ENCODE measurements at regions not wholly inside any gene's neighbourhood (a gene's known extent, or its start where the extent isn't known, plus 50 kb on each side); places are given as distances from the start of the nearest gene placed in this dataset.

DNA sequence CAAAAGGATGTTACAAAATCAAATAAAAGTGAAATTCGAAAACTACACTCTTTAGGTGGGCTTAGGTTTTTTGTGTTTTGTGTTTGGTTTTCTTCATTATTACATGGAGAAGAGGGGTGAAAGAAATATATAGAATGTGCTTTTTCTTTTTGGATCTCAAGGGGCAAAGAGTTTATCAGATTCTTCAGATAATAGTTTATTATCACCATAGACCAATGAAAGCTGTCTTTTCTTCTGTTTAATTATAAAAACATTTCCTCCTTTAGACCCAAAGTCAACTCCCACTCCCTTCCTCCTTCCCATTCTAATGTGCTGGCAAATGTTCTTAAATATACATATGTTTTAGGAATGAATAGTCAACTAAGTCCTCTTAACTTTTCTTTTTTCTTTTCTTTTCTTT is 167.6 kb downstream of the AKR1D1 start:
- H3K4me1 ChIP-seq (ENCODE audit: control insufficient read depth in 1 of 2, insufficient read depth in 2 of 2, low read depth in 1 of 2, low read length in 1 of 2) = peaks cover 0 to 3% of the 10 kb centered on the region in 2 experiments; a peak in 2 of 4 replicates
- no peaks in the 10 kb centered on the region for H3K36me3 ChIP-seq (replicated peaks in 1 of 2; ENCODE audit: control insufficient read depth in 1 of 2, insufficient read depth in 2 of 2, low read length in 1 of 2)
- DNase-seq = no peak
- POLR2A ChIA-PET = no interaction called here
- 0 out of 2 replicates have a peak, but pooled peaks cover 6% of the 10 kb centered on the region for H3K9me2 ChIP-seq
- 5% methylated on average over 1 of the region's 1 CpG for WGBS (ENCODE audit: low lambda C conversion rate)
- H3K9ac ChIP-seq = no peak overlapping the region
- H3K79me2 ChIP-seq (ENCODE audit: insufficient read depth) = no peaks in the 10 kb centered on the region
- no peak overlapping the region for H3K4me3 ChIP-seq (ENCODE audit: low read depth in 2 of 2, low read length in 1 of 2)
- no peak overlapping the region for H2AFZ ChIP-seq (ENCODE audit: low read depth)
- CTCF ChIA-PET = no interaction called here
- no peaks in the 10 kb centered on the region for H3K27me3 ChIP-seq (ENCODE audit: insufficient read depth)
- no peaks in the 10 kb centered on the region for H4K20me1 ChIP-seq (ENCODE audit: insufficient read depth)
- H3K27ac ChIP-seq (ENCODE audit: low read depth in 2 of 2, low read length in 1 of 2) = no peak overlapping the region
- H3F3A ChIP-seq (replicated peaks; ENCODE audit: insufficient read depth) = no peaks in the 10 kb centered on the region
- no peak for TF ChIP-seq SIN3A (IDR thresholded peaks at IDR 0.05; ENCODE audit: borderline replicate concordance, low read depth, low read length)
- TF ChIP-seq POLR2AphosphoS5 (IDR thresholded peaks at IDR 0.05; ENCODE audit: low read depth, low read length) = no peak
- no peak for TF ChIP-seq MXI1 (IDR thresholded peaks at IDR 0.05; ENCODE audit: low read depth, low read length)
- TF ChIP-seq, protein P1, sequence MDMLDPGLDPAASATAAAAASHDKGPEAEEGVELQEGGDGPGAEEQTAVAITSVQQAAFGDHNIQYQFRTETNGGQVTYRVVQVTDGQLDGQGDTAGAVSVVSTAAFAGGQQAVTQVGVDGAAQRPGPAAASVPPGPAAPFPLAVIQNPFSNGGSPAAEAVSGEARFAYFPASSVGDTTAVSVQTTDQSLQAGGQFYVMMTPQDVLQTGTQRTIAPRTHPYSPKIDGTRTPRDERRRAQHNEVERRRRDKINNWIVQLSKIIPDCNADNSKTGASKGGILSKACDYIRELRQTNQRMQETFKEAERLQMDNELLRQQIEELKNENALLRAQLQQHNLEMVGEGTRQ (IDR thresholded peaks at IDR 0.05; ENCODE audit: borderline replicate concordance, low read depth, low read length) = no peak
- TF ChIP-seq, protein P2, sequence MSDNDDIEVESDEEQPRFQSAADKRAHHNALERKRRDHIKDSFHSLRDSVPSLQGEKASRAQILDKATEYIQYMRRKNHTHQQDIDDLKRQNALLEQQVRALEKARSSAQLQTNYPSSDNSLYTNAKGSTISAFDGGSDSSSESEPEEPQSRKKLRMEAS (IDR thresholded peaks at IDR 0.05; ENCODE audit: low read depth) = no peak
- TF ChIP-seq TEAD4 (IDR thresholded peaks at IDR 0.05; ENCODE audit: borderline replicate concordance, insufficient read depth) = no peak
- no peak for TF ChIP-seq NRF1 (IDR thresholded peaks at IDR 0.05; ENCODE audit: low read depth, low read length)
- TF ChIP-seq, protein P3, sequence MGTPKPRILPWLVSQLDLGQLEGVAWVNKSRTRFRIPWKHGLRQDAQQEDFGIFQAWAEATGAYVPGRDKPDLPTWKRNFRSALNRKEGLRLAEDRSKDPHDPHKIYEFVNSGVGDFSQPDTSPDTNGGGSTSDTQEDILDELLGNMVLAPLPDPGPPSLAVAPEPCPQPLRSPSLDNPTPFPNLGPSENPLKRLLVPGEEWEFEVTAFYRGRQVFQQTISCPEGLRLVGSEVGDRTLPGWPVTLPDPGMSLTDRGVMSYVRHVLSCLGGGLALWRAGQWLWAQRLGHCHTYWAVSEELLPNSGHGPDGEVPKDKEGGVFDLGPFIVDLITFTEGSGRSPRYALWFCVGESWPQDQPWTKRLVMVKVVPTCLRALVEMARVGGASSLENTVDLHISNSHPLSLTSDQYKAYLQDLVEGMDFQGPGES (IDR thresholded peaks at IDR 0.05; ENCODE audit: low read depth, low read length) = no peak
- no peak for TF ChIP-seq JUND (IDR thresholded peaks at IDR 0.05)
- no peak for TF ChIP-seq RCOR1 (IDR thresholded peaks at IDR 0.05; ENCODE audit: low read length)
- TF ChIP-seq, protein P4, sequence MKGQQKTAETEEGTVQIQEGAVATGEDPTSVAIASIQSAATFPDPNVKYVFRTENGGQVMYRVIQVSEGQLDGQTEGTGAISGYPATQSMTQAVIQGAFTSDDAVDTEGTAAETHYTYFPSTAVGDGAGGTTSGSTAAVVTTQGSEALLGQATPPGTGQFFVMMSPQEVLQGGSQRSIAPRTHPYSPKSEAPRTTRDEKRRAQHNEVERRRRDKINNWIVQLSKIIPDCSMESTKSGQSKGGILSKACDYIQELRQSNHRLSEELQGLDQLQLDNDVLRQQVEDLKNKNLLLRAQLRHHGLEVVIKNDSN (IDR thresholded peaks at IDR 0.05; ENCODE audit: borderline replicate concordance, low read depth) = no peak
- peaks cover 8% of the 10 kb centered on the region; the same call in 1 of the 2 replicates for H3K9me3 ChIP-seq
- no peak overlapping the region for H3K4me2 ChIP-seq

DNA sequence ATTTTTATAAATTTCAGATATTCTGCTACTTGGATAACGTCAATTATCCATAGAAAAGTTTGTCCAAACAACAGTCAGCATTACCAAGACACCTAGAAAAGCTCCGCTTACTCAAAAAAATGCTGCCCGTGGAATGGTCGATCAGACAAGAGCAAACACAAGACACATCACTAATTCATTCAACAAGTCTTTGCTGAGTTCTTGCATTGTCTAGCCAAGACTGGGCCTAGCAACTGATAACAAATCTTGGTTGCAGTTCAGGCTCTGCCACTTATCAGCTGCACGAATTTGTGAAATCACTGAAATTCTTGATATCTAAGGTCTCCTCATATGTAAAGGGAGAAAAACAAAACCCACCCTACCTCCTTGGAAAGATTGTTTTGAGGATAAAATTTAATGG is 168.3 kb downstream of the AKR1D1 start:
- H3K9me3 ChIP-seq = peaks cover 8% of the 10 kb centered on the region; the same call in 1 of the 2 replicates
- no peaks in the 10 kb centered on the region for H3F3A ChIP-seq (replicated peaks; ENCODE audit: insufficient read depth)
- no peak for DNase-seq
- no peaks in the 10 kb centered on the region for H4K20me1 ChIP-seq (ENCODE audit: insufficient read depth)
- peaks cover 0 to 3% of the 10 kb centered on the region in 2 experiments; a peak in 2 of 4 replicates for H3K4me1 ChIP-seq (ENCODE audit: control insufficient read depth in 1 of 2, insufficient read depth in 2 of 2, low read depth in 1 of 2, low read length in 1 of 2)
- 0 out of 2 replicates have a peak, but pooled peaks cover 6% of the 10 kb centered on the region for H3K9me2 ChIP-seq
- no peak overlapping the region for H3K4me3 ChIP-seq (ENCODE audit: low read depth in 2 of 2, low read length in 1 of 2)
- no peaks in the 10 kb centered on the region for H3K27me3 ChIP-seq (ENCODE audit: insufficient read depth)
- H3K79me2 ChIP-seq (ENCODE audit: insufficient read depth) = no peaks in the 10 kb centered on the region
- H3K36me3 ChIP-seq (replicated peaks in 1 of 2; ENCODE audit: control insufficient read depth in 1 of 2, insufficient read depth in 2 of 2, low read length in 1 of 2) = no peaks in the 10 kb centered on the region
- ChIA-PET CTCF (no interaction called here), POLR2A (no interaction called here)
- 41% methylated on average over 5 of the region's 5 CpGs for WGBS (ENCODE audit: low lambda C conversion rate)
- no peak overlapping the region for H2AFZ ChIP-seq (ENCODE audit: low read depth)
- no peak overlapping the region for H3K4me2 ChIP-seq
- H3K27ac ChIP-seq (ENCODE audit: low read depth in 2 of 2, low read length in 1 of 2) = no peak overlapping the region
- H3K9ac ChIP-seq = no peak overlapping the region
- TF ChIP-seq CHD2 (IDR thresholded peaks at IDR 0.05; ENCODE audit: low read length, partially characterized antibody) = no peak
- no peak for TF ChIP-seq REST (IDR thresholded peaks at IDR 0.05; ENCODE audit: low read depth, low read length)
- no peak for TF ChIP-seq PBX3 (IDR thresholded peaks at IDR 0.05)
- no peak for TF ChIP-seq SMC3 (IDR thresholded peaks at IDR 0.05; ENCODE audit: low read depth, low read length)
- no peak for TF ChIP-seq FOSL2 (IDR thresholded peaks at IDR 0.05; ENCODE audit: borderline replicate concordance, low read depth)
- no peak for TF ChIP-seq FOXM1 (IDR thresholded peaks at IDR 0.05; ENCODE audit: low read depth)
- TF ChIP-seq POLR2AphosphoS5 (IDR thresholded peaks at IDR 0.05; ENCODE audit: low read depth, low read length) = no peak
- no peak for TF ChIP-seq FOXJ3 (CRISPR knock-in tag; IDR thresholded peaks at IDR 0.05)
- no peak for TF ChIP-seq RXRA (IDR thresholded peaks at IDR 0.05; ENCODE audit: borderline replicate concordance, low read depth)
- TF ChIP-seq YY1 (IDR thresholded peaks at IDR 0.05; ENCODE audit: low read depth) = no peak

Data from SK-N-SH (cell line).